Pulmonary artery endothelial cell (primary cell): ENCODE measurements at regions not wholly inside any gene's neighbourhood (a gene's known extent, or its start where the extent isn't known, plus 50 kb on each side); places are given as distances from the start of the nearest gene placed in this dataset.
"Not testable (repeated sequence)": the region's sequence is repeated elsewhere in the genome, so short reads cannot be mapped to it uniquely, and the experiment has no call there.

Experiments used
- DNase-seq: peaks from one replicate; pipeline ENCODE4 v3.0.0-alpha.2; 2011; ENCODE audit warnings: low read depth, low spot score

DNA sequence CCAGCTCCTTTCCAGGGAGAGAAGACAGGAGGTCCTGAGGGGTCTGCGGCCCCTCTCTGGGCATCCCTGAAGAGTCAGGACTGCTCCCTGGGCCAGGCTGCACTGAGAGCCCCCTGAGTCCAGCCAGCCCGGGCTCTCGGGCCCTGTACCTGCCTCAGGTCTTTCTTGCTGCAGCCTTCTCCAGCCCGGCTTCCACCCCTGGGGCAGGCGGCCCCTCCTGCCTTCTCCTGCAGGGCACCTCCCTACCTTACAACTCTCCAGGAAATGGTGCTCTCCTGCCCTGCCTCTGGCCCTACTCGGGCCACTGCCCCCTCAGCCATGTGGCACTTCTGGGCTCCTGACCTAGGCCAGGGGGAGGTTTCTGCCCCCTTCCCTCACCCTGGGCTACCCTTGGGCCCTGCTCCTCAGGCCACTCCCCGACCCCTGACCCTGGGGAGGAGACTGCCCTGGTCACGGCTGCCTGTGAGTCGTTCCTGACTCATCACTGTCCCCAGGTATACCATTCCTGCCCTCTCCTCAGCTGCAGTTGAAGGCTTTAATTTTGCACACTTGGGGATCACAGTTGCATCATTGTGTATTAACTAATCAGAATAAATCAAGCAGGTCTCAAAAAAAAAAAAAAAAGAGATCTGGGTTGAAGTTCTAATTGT is 251.1 kb downstream of the NXPE2 start:
- DNase-seq = no peak

DNA sequence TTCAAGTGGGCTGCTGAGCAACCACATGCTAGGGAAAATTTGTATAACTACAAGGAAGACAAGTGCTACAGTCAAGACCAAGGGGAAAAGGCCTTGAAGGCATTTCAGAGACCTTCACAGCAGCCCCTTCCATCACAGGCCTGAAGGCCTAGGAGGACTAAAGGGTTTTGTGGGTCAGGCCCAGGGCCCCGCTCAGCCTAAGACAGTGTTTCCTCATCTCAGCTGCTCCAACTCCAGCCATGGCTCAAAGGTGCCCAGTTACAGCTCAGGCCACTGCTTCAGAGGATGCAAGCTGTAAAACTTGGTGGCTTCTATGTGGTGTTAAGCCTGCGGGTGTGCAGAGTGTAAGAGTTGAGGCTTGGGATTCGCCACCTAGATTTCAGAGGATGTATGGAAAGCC is 260.5 kb downstream of the NXPE2 start:
- DNase-seq = no peak

DNA sequence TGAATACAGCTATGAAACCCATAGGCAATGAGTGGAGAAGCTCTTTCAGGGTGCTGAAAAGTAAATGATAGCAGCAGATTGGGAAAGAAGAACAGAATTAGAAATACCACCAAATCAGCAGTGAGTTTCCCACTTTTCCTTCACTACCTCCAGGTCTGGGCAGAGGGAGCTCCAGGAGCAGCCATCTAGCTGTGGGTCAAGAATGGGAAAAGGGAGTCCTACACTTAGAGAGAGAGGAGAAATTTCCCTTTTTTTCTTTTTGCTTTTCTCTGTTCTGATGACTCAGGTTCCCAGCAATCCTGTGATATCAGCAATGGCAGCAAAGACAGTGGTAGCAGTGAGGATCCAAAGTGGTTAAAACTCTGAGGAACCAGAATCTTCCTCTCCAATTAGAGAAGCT is 263.9 kb downstream of the NXPE2 start:
- no peak for DNase-seq

DNA sequence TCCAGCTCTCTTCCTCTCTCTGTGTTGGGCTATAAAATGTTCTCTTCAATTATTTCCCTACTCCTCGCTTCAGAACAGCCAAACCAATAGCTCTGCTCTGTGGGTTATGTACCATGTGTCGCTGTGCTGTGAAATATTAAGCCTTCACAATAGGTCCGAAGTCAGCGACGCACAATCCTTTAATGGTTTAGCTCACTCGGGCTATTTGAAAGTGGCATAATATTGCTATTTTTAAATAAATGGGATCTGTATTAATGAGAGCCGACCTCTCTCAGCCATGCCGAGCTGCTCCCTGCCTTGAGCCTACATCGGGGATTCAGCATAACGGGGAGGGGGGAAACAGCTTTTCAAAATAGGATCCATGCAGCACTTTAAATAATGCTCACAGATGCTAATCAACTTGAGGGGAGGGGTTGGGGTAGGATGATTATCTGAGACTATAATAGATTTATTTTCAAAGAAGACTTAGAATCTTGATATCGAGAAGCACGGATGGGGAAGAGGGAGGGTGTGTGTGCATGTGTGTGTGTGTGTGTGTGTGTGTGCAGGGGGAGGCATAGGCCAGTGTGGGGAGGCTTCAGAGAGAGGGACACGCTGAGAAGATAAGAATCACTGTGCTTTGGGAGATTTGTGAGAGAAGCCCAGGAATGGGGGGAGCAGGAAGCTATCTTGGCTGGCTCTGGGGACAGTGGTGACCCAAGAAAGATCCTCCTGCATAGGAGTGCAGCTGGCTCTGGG is 271.5 kb downstream of the NXPE2 start:
- no peak for DNase-seq

DNA sequence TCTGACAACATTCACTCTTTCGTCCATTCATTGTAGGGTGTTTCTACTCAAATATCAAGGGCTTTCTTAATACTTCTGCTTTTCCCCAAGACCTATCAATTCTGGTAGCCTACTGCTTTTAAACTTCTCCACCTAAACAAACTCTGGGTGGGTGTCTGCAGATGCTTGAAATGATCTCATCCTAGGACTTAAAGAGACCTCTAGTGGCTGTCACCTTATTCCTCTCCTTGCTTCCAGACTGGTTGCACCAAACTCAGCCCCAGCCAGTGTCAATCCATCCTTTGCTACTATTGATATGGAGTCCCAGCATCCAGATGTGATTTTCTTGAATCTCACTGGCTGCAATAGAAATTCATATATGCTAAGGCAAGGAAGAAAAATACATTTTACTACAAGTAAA is 274.7 kb downstream of the NXPE2 start:
- DNase-seq = no peak

DNA sequence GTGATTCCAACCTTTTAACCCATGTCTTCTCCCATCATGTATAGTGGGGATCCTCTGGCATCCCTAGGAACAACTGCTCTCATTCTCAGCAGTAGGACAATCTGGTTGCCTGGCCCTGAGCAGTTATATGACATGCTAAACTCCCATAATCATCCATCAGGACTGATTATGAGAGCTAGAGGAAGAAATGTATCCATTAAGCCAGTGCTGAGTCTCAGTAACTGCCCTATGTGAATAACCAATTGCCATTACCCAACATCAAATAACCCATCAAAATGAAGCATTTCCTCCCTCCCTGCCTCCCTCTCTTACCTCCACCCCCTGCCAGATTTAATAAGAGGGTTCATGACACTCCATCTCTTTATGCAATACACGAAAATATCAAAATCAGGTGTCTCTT is 277.6 kb downstream of the NXPE2 start:
- DNase-seq = no peak

DNA sequence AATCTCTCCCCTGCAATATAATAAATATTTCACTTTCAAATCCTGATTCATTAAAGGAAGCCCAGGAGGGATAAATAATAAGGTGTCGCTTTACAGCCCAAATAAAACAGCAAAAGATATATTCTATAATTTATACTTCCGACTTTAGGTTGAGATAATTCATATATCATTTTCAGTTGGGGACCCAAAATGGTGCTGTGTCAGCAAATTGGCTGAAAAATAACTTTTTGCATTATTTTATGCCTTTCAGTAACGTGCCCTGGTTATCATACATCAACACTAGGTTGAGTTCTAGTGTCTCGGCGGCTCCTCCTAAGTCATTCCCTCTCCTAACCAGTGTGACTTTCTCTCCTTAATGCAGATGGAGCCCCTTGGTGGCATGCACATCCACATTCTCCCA is 278.2 kb downstream of the NXPE2 start:
- DNase-seq = no peak

DNA sequence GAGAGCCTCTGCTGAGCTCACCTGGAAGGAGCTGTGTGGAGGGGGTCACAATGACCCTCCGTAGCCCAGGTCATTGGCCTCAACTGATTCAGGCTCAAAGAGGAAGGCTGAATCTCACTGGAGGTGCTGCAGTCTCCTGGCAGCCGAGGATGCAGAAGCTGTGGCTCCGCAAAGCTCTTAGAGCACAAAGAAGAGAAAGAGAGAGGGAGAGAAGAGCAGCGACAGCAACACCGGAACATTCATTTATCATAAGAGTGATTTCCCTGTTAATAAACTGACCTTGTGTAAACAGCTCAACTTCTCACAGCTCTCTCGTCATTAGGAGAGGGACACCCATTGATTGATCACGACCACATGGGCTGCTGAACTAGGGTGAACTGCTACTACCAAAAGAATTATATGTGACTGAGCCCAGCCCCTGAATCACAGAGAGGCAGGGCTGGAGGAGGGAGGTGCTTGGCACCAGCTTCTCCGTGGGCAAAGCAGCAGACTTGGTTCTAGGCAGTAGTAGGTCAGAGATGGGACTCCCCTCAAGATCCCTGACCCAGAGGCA is 281.7 kb downstream of the NXPE2 start:
- DNase-seq = no peak

DNA sequence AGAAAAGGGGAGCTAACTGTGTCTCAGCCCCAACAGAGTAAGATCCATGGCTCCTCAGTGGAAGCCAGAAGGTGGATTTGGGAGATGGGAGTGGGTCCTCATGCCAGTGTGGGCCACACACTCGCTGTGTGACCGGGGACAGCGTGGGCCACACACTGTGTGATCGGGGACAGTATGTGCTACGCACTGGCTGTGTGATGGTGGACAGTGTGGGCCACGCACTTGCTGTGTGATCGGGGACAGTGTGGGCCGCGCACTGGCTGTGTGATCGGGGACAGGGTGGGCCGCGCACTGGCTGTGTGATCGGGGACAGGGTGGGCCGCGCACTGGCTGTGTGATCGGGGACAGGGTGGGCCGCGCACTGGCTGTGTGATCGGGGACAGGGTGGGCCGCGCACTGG is 282.5 kb downstream of the NXPE2 start:
- not testable (repeated sequence) for DNase-seq

DNA sequence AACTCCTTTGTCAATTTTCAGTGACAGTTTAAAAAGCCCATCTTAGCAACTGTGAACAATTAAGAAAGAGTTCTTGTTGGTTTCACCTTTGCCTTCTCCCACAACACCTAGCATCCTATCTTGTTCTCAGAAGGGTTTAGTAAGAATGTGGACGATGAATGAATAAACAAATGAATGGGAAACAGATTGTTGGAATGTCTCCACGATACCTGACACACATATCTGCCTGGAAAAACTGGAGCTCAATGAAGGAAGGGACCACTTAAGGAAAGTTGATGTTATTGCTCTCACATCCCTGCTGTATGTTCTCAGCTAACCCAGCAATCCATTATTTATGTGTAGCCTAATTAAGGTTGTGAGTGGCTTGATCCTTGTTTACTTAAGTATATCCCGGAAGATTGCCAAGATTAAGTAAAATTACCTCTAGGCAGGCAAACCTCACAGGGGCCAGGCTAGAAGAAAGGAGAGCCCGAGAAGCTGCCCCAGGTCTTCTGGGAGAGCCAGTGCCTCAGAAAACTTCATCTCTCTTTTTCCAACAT is 286.4 kb downstream of the NXPE2 start:
- DNase-seq = no peak

DNA sequence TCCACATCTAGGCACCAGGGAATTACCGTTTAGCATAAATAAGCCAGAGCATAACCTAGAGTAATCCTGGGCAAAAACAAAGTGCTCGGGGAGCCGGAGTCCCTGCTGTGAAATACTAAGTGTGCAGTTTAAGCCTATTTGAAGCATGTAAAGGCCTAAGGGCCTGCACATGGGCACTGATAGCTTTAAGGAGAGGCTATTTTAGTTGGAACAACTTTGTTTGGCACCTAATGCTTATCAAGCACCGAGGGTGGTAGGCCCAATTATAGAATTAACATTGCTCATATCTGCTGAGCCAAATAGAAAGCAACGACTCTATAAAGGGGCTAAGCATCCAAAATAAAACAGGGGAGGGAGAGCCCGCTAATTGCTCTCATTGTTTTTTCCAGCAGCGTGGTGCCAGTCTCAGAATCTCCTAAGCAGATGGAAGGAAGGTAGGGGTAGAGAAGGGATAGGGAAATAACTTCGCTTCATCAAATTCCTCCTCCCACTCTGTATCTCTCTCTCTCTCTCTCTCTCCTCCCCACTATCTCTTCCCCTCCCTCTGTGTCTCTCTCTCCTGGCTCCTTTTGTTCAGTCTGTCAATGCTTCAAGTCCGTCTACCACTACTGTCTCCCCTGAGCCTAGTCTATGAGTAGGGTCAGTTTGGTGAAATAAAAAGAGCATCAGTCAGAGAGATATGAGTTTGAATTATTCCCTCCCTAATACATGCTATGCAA is 292.8 kb downstream of the NXPE2 start:
- no peak for DNase-seq

DNA sequence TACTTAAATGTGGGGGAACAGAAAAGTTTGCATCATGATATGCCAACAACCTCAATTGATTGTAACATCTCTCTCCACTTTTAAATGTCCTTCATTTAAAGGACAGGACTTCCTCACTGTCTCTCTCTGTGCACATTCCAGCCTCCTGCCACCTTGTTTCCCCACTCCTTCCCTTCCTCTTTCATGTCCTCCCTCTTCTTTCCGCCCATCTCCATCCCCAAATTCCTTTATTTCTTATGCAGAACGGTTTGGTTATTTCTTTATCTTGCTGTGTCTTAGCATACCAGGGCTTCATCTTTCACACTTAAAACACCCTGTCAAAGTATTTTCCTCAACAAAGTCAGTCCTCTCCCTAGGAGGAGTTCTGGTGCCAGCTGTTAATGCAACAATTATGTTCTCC is 293.8 kb downstream of the NXPE2 start:
- no peak for DNase-seq

DNA sequence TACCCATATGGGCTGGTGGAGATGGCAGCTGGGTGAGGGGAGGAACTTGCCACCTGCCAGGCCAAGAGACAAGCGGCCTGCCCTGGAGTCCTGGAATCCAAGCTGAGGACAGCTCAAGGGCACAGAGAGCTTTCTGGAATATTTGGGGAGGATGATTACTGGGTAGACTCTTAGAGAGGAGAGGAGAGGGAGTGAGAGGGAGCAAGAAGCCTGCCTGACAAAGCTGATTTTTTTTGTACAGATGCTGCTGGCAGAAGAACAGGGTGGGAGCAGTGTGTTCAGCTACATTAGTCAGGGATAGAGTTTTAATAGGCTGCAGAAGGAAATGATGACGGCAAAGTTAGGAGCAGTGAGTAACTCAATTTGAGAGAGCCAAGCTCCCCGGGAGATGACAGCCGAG is 299.3 kb downstream of the NXPE2 start:
- DNase-seq = no peak

DNA sequence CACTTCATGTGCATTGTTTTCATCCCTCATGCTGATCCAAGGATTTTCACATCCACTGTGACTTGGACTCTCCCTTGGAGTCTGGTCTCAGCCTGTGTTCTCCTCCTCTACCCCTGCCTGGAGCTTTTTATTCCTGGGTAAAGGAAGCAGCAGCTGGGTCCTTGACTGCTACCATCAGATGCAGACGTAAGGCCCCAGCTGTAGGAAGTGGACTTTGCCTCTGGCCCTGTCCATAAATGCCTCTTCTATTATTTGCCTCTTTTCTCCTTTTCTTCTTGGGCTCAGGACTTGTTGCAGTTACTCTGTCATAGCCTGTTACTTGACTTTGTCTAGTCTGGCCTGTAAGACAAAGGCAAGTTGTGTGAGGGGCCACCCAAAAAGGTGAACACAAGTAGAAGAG is 303.8 kb downstream of the NXPE2 start:
- DNase-seq = no peak

DNA sequence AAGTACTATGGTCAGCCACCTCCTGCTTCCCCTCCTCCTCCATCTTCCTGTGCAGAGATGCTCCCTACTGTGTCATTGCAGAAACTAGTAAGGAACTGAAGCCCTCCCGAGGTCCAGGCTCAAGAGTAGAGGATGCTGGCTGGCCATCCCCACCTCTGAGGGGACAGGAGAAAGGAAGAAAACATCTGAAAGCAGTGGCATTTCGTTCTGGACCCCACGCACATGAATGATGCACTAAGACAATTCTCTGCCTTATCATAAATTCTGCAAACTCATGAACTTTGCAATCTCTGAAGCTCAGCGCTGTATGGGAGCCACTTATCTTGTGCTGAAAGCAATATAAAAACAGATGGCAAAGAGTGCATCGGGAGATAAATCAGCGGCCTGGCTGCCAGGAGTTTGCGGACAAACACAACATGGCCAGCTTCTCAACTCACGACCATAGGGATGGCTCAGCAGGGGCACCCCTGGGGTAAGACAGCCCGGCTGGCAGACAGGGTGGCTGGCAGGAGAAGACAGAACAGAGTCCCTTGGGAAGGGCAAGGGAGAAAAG is 306.4 kb downstream of the NXPE2 start:
- no peak for DNase-seq

DNA sequence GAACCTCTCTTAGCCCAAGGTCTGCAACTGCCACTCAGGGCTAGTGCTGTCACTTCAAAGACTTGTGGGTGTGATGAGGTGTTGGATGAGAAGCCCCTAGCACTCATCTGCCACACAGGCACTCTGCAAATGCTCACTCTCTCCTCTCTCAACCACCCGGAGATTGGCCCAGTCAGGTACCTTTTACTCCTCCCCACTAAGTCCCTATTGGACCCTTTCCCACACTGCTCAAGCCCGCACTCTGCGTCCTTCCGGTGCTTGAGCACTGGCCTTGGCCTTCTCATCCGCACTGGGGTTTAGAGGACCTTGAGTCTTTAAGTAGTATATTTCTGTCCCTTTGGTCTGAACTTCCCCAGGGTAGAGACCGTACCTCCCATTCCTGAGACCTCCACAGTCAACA is 308.0 kb downstream of the NXPE2 start:
- no peak for DNase-seq

DNA sequence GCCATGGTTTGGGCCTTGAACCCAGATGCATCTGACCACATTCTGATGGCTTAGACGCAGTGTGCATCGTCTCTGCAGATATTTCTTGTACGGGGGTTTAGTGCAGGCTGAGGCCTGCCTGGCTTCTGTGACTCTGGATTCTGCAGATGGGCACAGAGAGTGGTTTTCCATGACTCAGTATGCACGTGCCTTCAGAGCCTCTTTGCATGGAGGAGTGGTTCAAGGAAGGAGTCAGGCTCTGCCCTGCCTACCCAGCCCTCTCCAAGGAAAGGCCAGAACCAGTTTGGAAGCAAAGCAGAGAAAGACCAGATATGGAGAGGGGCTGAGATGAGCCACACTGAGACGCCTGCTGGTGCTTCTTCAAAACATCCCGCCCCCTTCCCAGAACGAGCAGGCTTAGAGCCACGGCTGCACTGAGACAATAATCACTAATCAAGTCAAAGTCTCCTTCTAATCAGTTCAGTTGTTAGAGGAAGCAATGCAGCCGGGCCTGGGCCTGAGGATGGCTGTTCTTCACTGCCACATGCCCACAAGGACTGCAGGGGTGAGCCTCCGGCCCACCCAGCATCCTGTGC is 308.9 kb downstream of the NXPE2 start:
- DNase-seq = no peak

DNA sequence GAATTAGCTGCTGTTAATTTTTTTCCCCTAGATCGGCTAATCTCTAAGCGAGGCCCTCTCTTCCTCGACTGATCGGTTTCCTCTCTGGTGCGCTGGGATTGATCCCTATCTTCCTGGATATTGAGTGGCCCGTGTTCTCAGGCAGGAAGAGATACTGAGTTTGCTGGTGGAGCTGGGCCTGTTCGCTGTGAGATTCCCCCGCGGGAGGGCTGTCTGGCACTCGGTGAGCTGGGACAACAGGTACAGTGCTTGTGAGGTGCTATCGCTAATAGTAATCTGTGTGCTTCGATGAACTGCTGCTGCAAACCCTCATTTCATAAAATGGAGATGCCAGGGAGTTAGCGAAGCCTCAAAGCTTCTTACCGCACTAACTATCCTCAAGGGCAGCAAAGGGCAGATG is 310.3 kb downstream of the NXPE2 start:
- DNase-seq = no peak

DNA sequence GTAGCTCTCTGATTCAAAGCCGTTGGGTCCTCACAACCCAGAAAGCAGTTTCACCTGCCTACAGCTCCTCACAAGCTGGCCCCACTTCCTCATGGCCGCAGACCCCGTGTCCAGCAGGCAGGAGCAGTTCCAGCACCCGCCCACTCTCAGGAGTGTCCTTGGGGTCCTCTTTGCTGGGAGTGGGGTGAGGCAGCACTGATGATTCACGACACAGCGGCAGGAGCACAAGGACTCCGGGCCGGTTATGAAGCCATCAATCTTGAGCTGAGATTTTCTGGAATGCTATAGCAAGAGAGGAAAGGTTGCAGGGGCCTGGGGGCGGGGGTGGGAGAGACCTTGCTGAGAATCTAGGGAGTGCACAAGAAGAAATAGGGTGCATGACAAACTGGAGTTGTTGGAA is 311.2 kb downstream of the NXPE2 start:
- DNase-seq = no peak

DNA sequence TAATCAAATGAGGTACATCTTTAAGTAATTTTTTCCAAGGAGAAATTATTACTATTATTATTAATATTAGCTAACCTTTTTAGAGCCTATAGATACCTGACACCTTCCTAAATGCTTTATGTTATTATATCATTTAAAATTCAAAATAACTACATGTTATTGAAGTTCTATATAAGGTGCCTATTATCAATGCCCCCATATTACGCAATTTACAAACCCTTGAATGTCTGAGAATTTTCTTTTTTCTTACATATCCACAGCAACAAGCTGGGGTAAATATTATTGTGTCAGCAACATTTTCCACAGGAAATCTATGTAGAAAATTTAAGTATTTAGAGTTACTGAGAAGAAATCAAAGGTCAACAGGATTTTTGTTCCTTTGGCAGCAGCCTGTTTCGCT is 327.3 kb downstream of the NXPE2 start:
- no peak for DNase-seq

DNA sequence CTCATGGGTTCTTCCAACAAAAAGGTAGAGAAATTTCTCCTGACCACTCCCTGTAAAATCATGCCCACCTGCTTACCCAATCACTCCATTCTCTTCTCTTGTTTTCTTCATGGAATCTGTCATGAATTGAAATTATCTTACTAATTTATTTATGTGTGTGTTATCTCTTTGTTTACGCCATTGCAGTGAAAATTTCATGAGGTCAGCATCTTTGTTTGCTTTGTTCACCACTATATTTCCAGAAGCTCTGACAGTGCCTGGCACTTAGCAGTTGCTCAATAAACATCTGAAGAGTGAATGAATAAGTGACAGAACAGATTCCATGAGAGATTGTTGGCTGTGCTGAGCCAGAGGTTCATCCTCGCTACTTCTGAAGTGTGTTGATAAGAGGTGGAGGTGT is 329.5 kb downstream of the NXPE2 start:
- no peak for DNase-seq

DNA sequence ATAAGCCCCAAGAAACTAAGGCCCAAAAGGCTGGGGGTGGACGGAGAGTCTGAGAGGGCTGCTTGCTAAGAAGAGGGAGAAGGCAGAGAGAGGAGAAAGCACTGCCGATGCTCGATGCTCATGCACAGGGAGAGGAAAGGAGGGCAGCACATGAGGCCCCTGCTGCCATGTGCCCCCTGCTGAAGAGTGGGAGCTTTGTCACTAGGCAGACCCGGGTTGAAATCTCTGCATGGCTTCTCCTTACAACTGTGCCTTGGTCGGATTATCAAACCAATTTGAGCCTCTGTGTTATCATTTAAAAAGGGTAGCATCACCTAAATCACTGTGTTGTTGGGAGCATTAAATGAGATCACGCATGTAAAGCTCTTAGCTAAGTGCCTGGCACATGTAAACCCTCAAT is 330.5 kb downstream of the NXPE2 start:
- no peak for DNase-seq
